DLD1 (cell line): ENCODE measurements at regions not wholly inside any gene's neighbourhood (a gene's known extent, or its start where the extent isn't known, plus 50 kb on each side); places are given as distances from the start of the nearest gene placed in this dataset.
"Not testable (repeated sequence)": the region's sequence is repeated elsewhere in the genome, so short reads cannot be mapped to it uniquely, and the experiment has no call there.

Experiments
- in situ Hi-C: cut with HindIII; loops from 2 replicates; pipeline ENCODE4 v1.10.0; 2017; ENCODE audit warnings: low sequenced_read_pairs

- in situ Hi-C loops, result no loop called here
Measured at GRCh38 chr6:163766936-163767335, 352.4 kb downstream of the QKI start.

- in situ Hi-C loops, result no loop called here
Measured at GRCh38 chr6:163765335-163765734, 350.8 kb downstream of the QKI start.

- in situ Hi-C loops, result no loop called here
Measured at GRCh38 chr6:163764565-163764964, 350.0 kb downstream of the QKI start.

GRCh38 chr6:163761481-163761880 lies 347.0 kb downstream of the QKI start:
- in situ Hi-C loops, result no loop called here

- in situ Hi-C loops, result no loop called here
Measured at GRCh38 chr6:163760860-163761259, 346.3 kb downstream of the QKI start.

- in situ Hi-C loops, result no loop called here
Measured at GRCh38 chr6:163759542-163759941, 345.0 kb downstream of the QKI start.

GRCh38 chr6:163757520-163757919 lies 343.0 kb downstream of the QKI start:
- in situ Hi-C loops, result no loop called here

- in situ Hi-C loops, result no loop called here
Measured at GRCh38 chr6:163756079-163756478, 341.6 kb downstream of the QKI start.

- in situ Hi-C loops, result no loop called here
Measured at GRCh38 chr6:163754866-163755265, 340.3 kb downstream of the QKI start.

- in situ Hi-C loops, result no loop called here
Measured at GRCh38 chr6:163753430-163753829, 338.9 kb downstream of the QKI start.

- in situ Hi-C loops, result no loop called here
Measured at GRCh38 chr6:163752446-163752845, 337.9 kb downstream of the QKI start.

GRCh38 chr6:163751032-163751525 lies 336.6 kb downstream of the QKI start:
- in situ Hi-C loops, result no loop called here

- in situ Hi-C loops, result no loop called here
Measured at GRCh38 chr6:163750431-163751031, 336.0 kb downstream of the QKI start.

GRCh38 chr6:163748886-163749285 lies 334.4 kb downstream of the QKI start:
- in situ Hi-C loops, result no loop called here

- in situ Hi-C loops, result no loop called here
Measured at GRCh38 chr6:163748036-163748435, 333.5 kb downstream of the QKI start.

- in situ Hi-C loops, result not testable (repeated sequence)
Measured at GRCh38 chr6:163747058-163747457, 332.5 kb downstream of the QKI start.

GRCh38 chr6:163745536-163746400 lies 331.2 kb downstream of the QKI start:
- in situ Hi-C loops, result no loop called here

GRCh38 chr6:163744256-163744925 lies 329.9 kb downstream of the QKI start:
- in situ Hi-C loops, result no loop called here

- in situ Hi-C loops, result no loop called here
Measured at GRCh38 chr6:163743796-163744195, 329.3 kb downstream of the QKI start.

GRCh38 chr6:163741743-163742363 lies 327.3 kb downstream of the QKI start:
- in situ Hi-C loops, result no loop called here

GRCh38 chr6:163741342-163741741 lies 326.8 kb downstream of the QKI start:
- in situ Hi-C loops, result no loop called here
